Stimulated activated naive CD4-positive, alpha-beta T cell (primary cell): ENCODE measurements at regions not wholly inside any gene's neighbourhood (a gene's known extent, or its start where the extent isn't known, plus 50 kb on each side); places are given as distances from the start of the nearest gene placed in this dataset.
"Not testable (repeated sequence)": the region's sequence is repeated elsewhere in the genome, so short reads cannot be mapped to it uniquely, and the experiment has no call there.

Experiments used
- DNase-seq, 6 experiments: peaks; one replicate each; lab custom pipeline; 2025; lab: John Stamatoyannopoulos, UW

DNA sequence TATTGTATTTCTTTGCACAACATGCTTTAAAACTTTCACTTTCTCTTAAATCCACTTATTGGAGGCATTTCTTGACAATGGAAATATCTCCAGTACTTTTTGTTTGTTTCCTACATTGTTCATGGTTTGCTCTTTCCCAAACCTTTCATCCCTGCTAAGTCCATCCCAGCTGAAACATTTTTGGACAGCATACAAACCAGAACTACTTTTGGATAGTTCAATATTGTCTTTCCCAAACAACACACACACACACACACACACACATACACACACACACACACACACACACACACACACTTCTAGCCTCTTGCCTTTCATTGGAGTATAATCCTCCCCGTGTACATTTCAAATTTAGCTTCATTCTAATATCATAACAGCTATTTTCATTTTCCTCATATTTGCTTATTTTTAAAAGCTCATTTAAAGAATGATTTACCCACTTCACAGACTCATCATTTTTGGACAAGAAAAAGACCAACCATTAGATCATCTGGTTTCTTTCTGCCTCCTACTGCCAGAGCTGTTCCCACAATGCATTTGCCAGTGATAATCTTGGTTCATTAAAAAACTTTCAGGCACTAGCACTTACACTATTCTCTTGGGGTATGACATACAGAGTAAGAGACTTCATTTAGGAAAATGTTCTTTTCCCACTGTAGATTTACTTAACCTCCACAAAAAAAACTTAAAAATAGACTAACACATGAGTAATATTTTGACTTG, 248.1 kb downstream of the CD109 start:
- no peak for DNase-seq

DNA sequence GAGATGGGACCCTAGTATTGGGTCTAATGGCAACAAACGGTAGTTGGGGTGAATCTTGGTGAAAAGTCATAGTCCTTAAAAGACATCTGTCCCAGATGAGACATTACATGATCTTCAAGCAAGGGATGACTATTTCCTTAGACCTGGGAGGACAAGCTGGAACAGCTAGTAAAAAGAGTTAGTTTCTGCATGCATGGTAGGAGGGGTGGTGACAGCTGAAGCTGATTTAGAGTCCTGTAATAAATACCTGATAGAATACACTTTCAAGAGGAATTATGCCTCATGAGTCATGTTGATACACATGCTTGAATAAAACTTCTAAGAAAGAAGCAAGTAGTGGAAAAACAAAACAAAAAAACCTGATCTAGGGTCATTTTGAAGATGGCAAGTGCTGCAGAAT, 247.4 kb downstream of the CD109 start:
- DNase-seq, result no peak

DNA sequence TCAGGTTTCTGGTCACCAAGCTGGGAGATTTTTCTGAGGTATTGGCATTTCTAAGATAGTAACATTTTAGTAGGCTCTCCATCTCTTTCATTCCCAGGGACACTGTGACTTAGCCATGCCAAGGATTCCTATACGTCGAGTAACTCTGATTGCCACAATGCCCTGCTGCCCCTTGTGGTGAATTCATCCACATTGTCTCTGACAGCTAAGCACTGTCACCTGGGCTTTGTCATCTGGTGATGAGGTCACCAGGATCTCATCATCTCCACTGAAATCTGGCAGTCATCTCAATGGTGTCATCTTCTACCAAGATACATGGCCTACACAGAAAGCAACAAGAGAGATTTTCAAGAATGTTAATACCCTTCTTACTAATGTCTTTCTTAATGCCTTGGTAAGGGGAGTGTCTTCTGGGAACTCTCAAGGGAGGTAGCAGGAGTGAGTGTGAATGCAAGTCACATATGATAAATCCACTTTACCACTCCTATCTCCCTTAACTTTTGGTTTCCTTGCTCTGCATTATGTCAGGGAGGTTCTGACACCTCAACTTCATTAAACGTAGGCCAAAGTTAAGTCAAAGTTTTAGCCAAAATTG, 246.7 kb downstream of the CD109 start:
- DNase-seq, result no peak

DNA sequence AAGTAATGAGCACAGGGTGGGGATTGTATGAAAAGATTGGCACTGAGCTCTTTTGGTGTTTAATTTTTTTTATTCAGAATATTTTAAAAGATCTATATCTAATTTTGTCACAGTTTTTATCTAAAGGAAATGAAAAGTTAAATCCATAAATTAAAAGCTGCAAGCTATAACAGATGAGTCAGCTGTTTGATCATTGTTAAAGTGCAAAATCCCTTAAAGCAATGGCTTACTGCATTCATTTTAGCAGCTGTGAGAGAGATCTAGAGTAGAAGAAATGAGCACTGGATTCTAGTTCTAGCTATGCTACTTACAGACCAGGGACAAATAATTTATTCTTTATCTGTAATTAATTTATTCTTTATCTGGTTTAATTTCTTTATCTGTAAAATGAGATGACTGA, 245.9 kb downstream of the CD109 start:
- no peak for DNase-seq

DNA sequence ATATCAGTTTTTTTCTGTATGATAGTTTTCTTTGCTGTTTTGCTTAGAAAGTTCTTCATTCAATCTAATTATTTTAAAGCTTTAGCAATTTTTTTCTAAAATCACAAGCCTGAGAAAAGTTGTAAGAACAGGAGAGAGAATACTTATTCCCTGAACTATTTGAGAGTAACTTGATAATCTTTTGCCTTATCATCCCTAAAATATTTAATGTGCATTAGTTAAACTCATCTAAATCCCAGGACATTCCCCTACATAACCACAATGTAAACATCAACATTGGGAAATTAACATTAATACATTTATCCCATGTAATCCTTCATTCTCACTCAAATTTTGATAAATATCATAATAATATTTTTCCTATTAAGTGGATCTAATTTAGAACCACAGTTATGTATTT, 241.8 kb downstream of the CD109 start:
- DNase-seq, result no peak

DNA sequence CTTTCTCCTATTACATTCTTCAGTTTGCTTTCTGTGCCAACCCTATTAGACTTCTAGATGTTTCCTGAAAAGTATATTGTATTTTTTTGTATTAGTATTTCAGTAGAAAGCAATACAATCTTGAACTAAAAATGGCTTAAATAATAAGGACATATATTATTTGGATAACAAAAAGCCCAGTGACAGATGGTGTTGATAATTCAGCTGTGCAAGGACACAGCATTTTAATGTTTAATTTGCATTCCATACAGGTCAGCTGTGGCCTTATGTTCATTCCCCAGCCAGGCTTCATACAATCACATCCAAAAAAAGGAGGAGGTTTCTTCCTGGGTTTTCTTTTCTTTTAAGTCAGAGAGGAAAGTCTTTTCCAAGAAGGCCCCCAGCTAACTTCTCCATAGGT, 236.9 kb downstream of the CD109 start:
- DNase-seq, result no peak

DNA sequence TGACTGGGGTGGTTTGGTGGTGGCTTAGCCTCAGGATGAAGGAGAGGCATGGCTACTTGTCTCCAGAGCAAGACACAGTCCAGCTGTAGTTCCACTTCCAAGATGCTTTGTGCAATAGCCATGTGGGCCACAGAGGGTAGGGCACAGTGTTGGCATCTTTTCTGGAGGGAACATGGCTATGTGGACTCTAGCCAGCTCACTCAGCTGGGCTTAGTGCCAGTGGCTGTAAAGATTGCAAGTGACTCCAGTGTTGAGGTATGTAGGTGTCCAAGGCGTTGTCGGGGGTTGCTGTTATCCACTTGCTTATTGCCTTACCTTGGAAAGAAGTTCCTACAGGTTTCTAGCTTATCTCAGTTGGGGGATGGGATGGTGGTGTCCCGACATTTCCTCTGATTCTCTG, 233.4 kb downstream of the CD109 start:
- no peak for DNase-seq

DNA sequence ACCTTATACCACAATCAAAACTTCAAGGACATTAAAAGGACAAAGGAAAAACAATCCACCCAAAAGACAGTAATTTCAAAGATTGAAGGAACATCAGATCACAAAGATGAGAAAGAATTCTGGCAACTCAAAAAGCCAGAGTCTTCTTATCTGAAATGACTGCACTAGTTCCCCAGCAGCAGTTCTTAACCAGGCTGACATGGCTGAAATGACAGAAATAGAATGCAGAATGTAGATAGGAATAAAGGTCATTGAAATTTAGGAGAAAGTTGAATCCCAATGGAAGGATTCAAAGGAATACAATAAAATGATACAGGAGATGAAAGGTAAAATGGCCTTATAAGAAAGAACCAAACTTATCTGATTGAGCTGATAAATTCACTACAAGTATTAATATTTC, 231.4 kb downstream of the CD109 start:
- DNase-seq, result no peak

DNA sequence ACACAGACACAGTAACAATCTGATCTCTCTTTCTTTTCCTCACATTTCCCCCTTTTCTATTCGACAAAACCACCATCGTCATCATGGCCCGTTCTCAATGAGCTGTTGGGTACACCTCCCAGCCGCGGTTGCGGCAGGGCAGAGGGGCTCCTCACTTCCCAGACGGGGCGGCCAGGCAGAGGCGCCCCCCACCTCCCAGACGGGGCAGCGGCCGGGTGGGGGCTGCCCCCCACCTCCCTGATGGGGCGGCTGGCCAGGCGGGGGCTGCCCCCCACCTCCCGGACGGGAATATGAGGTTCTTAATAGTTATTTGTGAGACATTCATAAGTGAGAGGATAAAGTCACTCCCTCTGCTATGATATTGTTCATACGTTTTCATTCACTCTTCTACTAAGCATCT, 229.7 kb downstream of the CD109 start:
- DNase-seq, result not testable (repeated sequence)

DNA sequence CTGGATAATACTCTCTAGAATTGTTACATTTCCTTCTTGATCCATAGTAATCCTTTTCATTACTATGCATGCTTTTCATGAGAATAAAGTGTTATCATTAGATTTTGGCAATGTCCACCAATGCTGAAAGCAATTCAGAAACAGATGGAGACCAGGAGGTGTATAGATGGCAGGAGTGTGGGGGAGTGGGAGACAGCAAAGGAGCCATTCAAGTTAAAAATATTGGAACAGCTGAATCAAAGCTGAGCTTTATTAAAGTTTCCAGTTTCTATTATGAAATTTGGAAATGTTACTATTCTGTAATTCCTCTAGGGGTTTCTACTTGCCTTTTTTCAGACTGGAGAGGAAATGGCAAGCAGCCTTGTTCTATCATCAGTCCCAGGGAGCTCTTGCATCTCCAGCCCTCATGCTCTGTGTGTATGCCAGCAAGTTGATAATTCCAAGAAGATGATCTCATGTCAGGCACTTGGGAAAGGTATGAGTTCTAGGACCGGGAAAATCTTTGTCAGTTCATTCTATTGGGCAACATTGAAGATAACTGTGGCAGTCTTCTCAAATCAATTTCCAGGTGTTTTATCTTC, 228.0 kb downstream of the CD109 start:
- DNase-seq, result no peak

DNA sequence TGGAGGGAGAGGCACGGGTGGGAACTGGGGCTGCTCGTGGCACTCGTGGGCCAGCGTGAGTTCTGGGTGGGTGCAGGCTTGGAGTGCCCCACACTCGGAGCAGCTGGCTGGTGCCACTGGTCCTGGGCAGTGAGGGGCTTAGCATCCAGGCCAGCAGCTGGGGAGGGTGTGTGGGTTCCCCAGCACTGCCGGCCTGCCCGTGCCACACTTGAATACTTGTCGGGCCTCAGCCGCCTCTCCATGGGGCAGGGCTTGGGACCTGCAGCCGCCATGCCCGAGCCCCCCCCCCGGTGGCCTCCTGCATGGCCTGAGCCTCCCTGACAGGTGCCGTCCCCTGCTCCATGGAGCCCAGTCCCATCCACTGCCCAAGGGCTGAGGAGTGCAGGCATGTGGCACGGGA, 207.2 kb downstream of the CD109 start:
- no peak for DNase-seq

DNA sequence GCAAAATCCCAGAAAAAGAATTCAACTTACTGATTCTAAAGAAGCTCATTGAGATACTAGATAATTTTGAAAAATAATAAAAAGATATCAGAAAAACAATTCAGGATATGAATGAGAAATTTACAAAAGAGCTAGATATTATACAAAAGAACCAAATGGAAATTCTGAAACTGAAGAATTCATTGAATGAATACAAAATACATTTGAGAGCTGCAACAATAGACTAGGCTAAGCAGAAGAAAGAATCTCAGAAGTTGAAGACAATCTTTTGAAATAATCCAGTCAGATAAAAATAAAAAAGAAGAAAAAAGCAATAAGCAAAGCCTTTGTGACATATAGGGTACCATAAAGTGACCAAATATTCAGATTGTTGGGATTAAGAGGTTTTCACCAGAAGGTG, 206.0 kb downstream of the CD109 start:
- DNase-seq, result no peak

DNA sequence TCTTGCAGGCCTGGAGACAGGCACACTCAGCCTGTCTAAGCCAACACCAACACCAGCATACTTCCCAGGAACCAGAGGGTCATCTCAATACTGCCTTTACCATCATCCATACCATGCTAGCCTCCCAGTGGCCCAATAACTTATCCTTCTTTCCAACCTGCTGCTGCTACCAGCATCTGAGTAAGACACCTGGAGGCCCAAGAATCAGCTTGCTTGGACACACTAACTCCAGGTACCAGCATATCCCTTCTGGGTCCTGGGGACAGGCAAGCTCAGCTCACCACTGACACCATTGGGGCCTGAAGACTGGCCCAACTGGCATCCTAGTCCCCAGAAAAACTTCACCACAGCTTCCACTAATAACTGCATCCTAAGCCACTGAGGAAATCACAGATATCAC, 205.3 kb downstream of the CD109 start:
- no peak for DNase-seq

DNA sequence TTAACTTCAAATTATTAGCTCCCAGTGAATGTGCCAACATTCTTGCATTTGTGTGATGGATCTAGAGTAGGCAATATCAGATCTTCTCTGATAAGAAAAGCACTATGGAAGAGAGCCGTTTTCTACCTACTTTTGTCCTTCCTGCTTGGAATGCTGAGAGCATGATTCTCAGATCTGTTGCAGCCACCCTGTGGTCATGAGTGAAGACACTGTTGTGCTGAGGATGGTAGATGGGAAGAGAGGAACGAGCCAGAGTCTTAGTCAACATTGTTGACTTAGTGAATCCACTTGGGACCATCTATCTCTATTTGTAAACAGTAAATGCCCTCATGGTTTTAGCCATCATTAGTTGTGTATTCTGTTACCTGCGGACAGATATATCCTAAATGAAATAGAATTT, 202.6 kb downstream of the CD109 start:
- no peak for DNase-seq

DNA sequence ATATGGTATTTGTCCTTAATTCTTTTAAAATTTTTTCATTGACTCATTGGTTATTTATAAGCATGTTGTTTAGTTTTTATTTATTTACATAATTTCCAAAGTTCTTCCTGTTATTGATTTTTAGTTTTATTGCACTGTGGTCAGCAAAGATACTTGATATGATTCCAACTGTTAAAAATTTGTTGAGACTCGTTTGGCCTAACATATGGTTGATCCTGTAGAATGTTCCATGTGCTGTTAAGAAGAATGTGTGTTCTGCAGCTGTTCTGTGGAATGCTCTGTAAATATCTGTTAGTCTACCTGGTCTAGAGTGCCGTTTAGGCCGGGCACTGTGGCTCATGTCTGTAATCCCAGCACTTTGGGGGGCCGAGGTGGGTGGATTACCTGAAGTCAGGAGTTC, 197.7 kb downstream of the CD109 start:
- DNase-seq, result no peak

DNA sequence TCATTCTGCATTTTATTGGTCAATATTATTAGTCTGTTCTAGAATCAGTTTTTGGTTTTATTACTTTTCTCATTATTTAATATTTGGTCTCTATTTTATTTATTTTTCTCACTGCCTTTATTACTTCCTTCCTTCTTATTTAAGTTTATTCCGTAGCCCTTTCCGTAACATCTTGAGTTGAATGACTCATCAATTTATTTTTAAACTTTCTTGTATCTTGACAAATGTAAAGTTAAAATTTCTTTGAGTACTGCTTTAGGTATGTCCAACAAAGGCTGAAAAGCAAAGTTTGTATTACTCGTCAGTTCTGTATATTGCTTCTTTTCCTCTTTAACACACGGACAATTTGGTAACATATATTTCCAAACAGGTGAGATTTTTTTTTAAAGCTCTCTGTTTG, 192.0 kb downstream of the CD109 start:
- no peak for DNase-seq

DNA sequence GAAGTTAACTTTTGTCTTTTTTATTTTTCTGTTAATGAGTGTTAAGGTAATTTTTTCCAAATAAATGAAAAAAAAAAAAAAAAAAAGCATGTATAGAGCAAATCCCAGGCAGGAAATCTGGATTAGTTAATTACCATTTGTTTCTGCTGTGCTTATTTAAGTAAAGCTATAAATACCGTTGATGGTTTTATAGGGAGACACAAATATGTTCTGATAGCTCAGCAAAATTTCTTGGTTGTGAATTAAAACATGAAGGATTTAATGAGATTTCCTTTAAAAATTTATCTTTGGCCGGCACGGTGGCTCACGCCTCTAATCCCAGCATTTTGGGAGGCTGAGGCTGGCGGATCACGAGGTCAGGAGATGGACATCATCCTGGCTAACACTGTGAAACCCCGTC, 189.4 kb downstream of the CD109 start:
- no peak for DNase-seq

DNA sequence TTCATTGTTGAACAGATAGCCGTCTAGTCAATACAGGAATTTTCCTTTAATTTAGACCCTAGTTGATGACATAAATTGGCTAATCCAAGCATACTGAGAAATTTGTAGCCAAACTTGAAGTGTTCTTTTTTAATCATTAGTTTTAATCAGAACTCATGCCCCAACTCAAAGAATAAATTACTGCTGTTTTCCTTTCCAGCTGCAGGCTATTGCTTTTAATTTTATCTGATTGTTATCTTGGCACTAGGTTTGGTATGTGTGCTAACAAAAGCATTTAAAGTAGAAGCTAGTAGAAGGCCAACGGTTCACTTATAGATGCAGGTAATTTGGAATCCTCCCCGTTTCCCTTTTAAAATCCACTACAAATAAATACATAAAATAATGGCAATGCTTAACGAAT, 188.5 kb downstream of the CD109 start:
- DNase-seq, result no peak

DNA sequence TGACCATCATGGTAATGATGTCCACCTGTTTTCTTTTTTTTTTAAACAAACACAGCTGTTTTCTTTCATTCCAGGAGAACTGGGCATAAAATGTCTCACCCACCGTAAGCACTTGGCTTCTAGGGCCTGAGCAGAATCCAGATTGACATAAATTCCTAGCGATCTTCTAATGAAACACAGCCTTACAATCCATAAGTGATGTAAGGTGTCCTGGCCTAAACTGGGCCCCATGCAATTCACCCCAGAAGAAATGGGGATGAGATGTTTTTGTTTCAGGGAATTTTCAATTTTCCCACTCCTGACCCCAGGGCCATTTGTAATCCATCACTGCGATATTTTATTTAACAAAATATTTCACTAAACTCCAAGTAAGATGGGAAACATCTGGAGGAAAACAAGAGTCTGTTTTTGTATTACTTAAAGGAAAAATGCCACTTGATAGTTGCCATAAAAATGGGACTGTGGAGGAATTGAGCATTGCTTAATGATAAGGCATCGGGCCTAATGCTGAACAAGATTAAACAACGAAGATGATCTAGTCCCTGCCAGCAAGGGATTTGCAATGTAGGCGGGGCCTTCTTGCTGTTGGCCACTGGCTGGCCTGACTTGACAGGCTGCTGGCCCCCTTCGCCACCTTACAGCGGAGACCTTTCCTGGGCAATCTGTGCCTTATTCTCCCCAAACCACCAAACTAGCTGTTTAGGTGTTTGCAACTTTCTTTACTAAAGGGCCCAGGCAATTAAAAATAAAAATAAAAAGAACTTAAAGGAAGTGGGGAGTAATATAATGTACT, 183.7 kb downstream of the CD109 start:
- no peak for DNase-seq

DNA sequence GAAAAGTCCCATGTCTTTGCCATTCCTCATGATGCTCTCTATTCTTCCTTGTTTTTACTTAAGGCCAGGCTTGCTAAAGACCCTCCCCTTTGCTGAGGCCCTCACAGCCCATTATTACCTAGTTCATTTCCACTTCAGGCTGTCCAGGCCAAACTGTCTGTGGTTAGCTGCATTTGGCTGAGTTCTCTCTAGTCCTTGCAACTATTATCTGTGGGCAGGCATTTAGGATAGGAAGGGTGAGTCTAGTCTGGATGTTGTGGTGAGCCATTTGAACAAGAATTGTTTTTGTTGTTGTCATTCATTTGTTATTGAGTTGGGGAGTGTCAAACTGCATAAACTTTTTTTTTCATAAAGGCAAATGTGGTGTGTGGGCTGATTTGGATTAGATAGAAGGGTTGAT, 182.4 kb downstream of the CD109 start:
- no peak for DNase-seq
